ENCODE measurements at regions not wholly inside any gene's neighbourhood (a gene's known extent, or its start where the extent isn't known, plus 50 kb on each side); places are given as distances from the start of the nearest gene placed in this dataset.

GRCh38 chr7:28266402-28266801 lies 85.8 kb upstream of the JAZF1 start:
- TF ChIP-seq CTCF (IDR thresholded peaks at IDR 0.05; ENCODE audit: low read depth, low read length, missing control alignments), result no peak
- Histone ChIP-seq H3K36me3 (replicated peaks) (no peaks in the 10 kb centered on the region), H3K27ac (no peak overlapping the region), H3K27me3 (replicated peaks) (no peaks in the 10 kb centered on the region), H3K4me3 (ENCODE audit: low read depth, low read length) (no peak overlapping the region)
- in situ Hi-C loops (cut with HindIII; ENCODE audit: low pct_ligation_motif_present, low sequenced_read_pairs), result no loop called here
- no peak for DNase-seq

GRCh38 chr7:28267012-28267411 lies 86.4 kb upstream of the JAZF1 start:
- H3K27me3 ChIP-seq (replicated peaks), result no peaks in the 10 kb centered on the region
- no peak overlapping the region for H3K27ac ChIP-seq
- H3K36me3 ChIP-seq (replicated peaks), result no peaks in the 10 kb centered on the region
- no peak overlapping the region for H3K4me3 ChIP-seq (ENCODE audit: low read depth, low read length)
- no peak for DNase-seq
- in situ Hi-C loops (cut with HindIII; ENCODE audit: low pct_ligation_motif_present, low sequenced_read_pairs), result no loop called here
- TF ChIP-seq CTCF (IDR thresholded peaks at IDR 0.05; ENCODE audit: low read depth, low read length, missing control alignments), result no peak

GRCh38 chr7:28269700-28270361 lies 89.2 kb upstream of the JAZF1 start:
- H3K27ac ChIP-seq, result no peak overlapping the region
- TF ChIP-seq CTCF (IDR thresholded peaks at IDR 0.05; ENCODE audit: low read depth, low read length, missing control alignments), result no peak

GRCh38 chr7:28270536-28270935 lies 89.9 kb upstream of the JAZF1 start:
- H3K4me3 ChIP-seq (ENCODE audit: low read depth, low read length), result no peak overlapping the region
- no peak overlapping the region for H3K27ac ChIP-seq
- H3K27me3 ChIP-seq (replicated peaks), result no peaks in the 10 kb centered on the region
- no peaks in the 10 kb centered on the region for H3K36me3 ChIP-seq (replicated peaks)
- no peak for DNase-seq
- TF ChIP-seq CTCF (IDR thresholded peaks at IDR 0.05; ENCODE audit: low read depth, low read length, missing control alignments), result no peak
- in situ Hi-C loops (cut with HindIII; ENCODE audit: low pct_ligation_motif_present, low sequenced_read_pairs), result no loop called here

More at GRCh38 chr7:28269700-28270361, 89.2 kb upstream of the JAZF1 start:
- H3K36me3 ChIP-seq (replicated peaks), result no peaks in the 10 kb centered on the region
- no peaks in the 10 kb centered on the region for H3K27me3 ChIP-seq (replicated peaks)
- no peak overlapping the region for H3K4me3 ChIP-seq (ENCODE audit: low read depth, low read length)
- no peak for DNase-seq
- in situ Hi-C loops (cut with HindIII; ENCODE audit: low pct_ligation_motif_present, low sequenced_read_pairs), result no loop called here

GRCh38 chr7:28272461-28272877 lies 91.9 kb upstream of the JAZF1 start:
- in situ Hi-C loops (cut with HindIII; ENCODE audit: low pct_ligation_motif_present, low sequenced_read_pairs), result no loop called here
- no peak overlapping the region for H3K27ac ChIP-seq
- H3K4me3 ChIP-seq (ENCODE audit: low read depth, low read length), result no peak overlapping the region
- H3K27me3 ChIP-seq (replicated peaks), result no peaks in the 10 kb centered on the region
- peak; percentile 47 for DNase-seq
- no peaks in the 10 kb centered on the region for H3K36me3 ChIP-seq (replicated peaks)
- TF ChIP-seq CTCF (IDR thresholded peaks at IDR 0.05; ENCODE audit: low read depth, low read length, missing control alignments), result peak; percentile 91

GRCh38 chr7:28276298-28276697 lies 95.7 kb upstream of the JAZF1 start:
- TF ChIP-seq CTCF (IDR thresholded peaks at IDR 0.05; ENCODE audit: low read depth, low read length, missing control alignments), result no peak
- no peak for DNase-seq
- in situ Hi-C loops (cut with HindIII; ENCODE audit: low pct_ligation_motif_present, low sequenced_read_pairs), result no loop called here

More at GRCh38 chr7:28276298-28276697, 95.7 kb upstream of the JAZF1 start:
- Histone ChIP-seq H3K27me3 (replicated peaks) (no peaks in the 10 kb centered on the region), H3K27ac (no peak overlapping the region), H3K36me3 (replicated peaks) (no peaks in the 10 kb centered on the region), H3K4me3 (ENCODE audit: low read depth, low read length) (no peak overlapping the region)

Data from brain microvascular endothelial cell (primary cell).